ENCODE measurements at regions not wholly inside any gene's neighbourhood (a gene's known extent, or its start where the extent isn't known, plus 50 kb on each side); places are given as distances from the start of the nearest gene placed in this dataset.

GRCh38 chr4:18675586-18676525 is 654.3 kb upstream of the LCORL start:
- TF ChIP-seq CTCF (IDR thresholded peaks at IDR 0.05; ENCODE audit: extremely low read depth in 1 of 2, insufficient read depth in 1 of 2, low read depth in 1 of 2, low read length in 2 of 2) (no peak), MYC (IDR thresholded peaks at IDR 0.05; ENCODE audit: low read depth, low read length) (no peak), FOS (IDR thresholded peaks at IDR 0.05; ENCODE audit: borderline replicate concordance, insufficient read depth, low read length) (no peak), POLR2A (IDR thresholded peaks at IDR 0.05; ENCODE audit: low read depth, low read length) (no peak), MAX (IDR thresholded peaks at IDR 0.05; ENCODE audit: insufficient read depth, insufficient read length) (no peak), POLR2AphosphoS5 (IDR thresholded peaks at IDR 0.05; ENCODE audit: insufficient read depth, low read depth, low read length) (no peak), EZH2 (IDR thresholded peaks at IDR 0.05; ENCODE audit: borderline replicate concordance, low read depth, low read length, severe bottlenecking) (no peak)

Measured in endothelial cell of umbilical vein (primary cell).